DND-41 (cell line): ENCODE measurements at regions not wholly inside any gene's neighbourhood (a gene's known extent, or its start where the extent isn't known, plus 50 kb on each side); places are given as distances from the start of the nearest gene placed in this dataset.

Source experiments
- ATAC-seq: fragments of 200-7000 bp; cut with Tn5 transposase; 3 replicates; pipeline ENCODE4 v1.9.1; 2021; ENCODE audit warnings: low read depth; ENCODE audit not compliant: insufficient read depth
- DNase-seq: peaks from one replicate; pipeline ENCODE4 v3.0.0-alpha.2; 2020
- H2AFZ ChIP-seq: 2 replicates; pipeline ENCODE4 v1.6.0; 2012; ENCODE audit warnings: low read depth, low read length
- H3K27ac ChIP-seq: 2 replicates; pipeline ENCODE4 v1.5.1; 2012; ENCODE audit warnings: low read length, inconsistent platforms
- H3K27me3 ChIP-seq: fragments of 200-600 bp; sonication (generic); 2 replicates; pipeline ENCODE4 v1.6.0; 2012; ENCODE audit warnings: low read length, mild to moderate bottlenecking, inconsistent platforms; ENCODE audit not compliant: insufficient read depth, poor library complexity
- H3K36me3 ChIP-seq: 2 replicates; pipeline ENCODE4 v1.5.1; 2012; ENCODE audit warnings: low read length, inconsistent platforms; ENCODE audit not compliant: insufficient read depth
- H3K4me1 ChIP-seq: 2 replicates; pipeline ENCODE4 v1.5.1; 2012; ENCODE audit warnings: mild to moderate bottlenecking, low read length; ENCODE audit not compliant: insufficient read depth
- H3K4me2 ChIP-seq: 2 replicates; pipeline ENCODE4 v1.6.0; 2012; ENCODE audit warnings: mild to moderate bottlenecking, moderate library complexity, low read length, inconsistent platforms; ENCODE audit not compliant: insufficient read depth
- H3K4me3 ChIP-seq, 2 experiments: fragments of 200-600 bp in 1 of 2; shearing (Covaris generic) in 1 of 2; 2 replicates each; pipeline ENCODE4 v1.5.1; 2012 to 2016; ENCODE audit warnings: inconsistent platforms in 2 of 2, low read length in 2 of 2, mild to moderate bottlenecking in 2 of 2, low read depth in 1 of 2, moderate library complexity in 1 of 2
- H3K79me2 ChIP-seq: 2 replicates; pipeline ENCODE4 v1.6.0; 2012; ENCODE audit warnings: low read length, inconsistent platforms; ENCODE audit not compliant: insufficient read depth
- H3K9ac ChIP-seq: 2 replicates; pipeline ENCODE4 v1.6.0; 2012; ENCODE audit warnings: low read depth, mild to moderate bottlenecking, inconsistent platforms, low read length, moderate library complexity
- H3K9me3 ChIP-seq: 2 replicates; pipeline ENCODE4 v1.5.1; 2012; ENCODE audit warnings: low read length, moderate library complexity, mild to moderate bottlenecking, inconsistent platforms; ENCODE audit not compliant: insufficient read depth, severe bottlenecking
- H4K20me1 ChIP-seq: 2 replicates; pipeline ENCODE4 v1.6.0; 2012; ENCODE audit warnings: low read length; ENCODE audit not compliant: insufficient read depth
- CTCF ChIP-seq: IDR thresholded peaks from 2 replicates; pipeline ENCODE4 v1.5.1; 2012; ENCODE audit warnings: borderline replicate concordance, low read length, moderate library complexity, mild to moderate bottlenecking; ENCODE audit not compliant: poor library complexity, severe bottlenecking; ENCODE audit errors: extremely low read depth
- EZH2 ChIP-seq: IDR thresholded peaks from 3 replicates; pipeline ENCODE4 v1.6.1; 2012; ENCODE audit warnings: borderline replicate concordance, low read depth, mild to moderate bottlenecking, moderate library complexity, low read length, inconsistent platforms; ENCODE audit not compliant: severe bottlenecking

- Histone ChIP-seq H3K9ac (no peak overlapping the region), H3K4me3 (no peak overlapping the region)
- no peak for ATAC-seq
Measured at GRCh38 chr6:166824880-166825250, 131.5 kb downstream of the RNASET2 start.

GRCh38 chr6:166824146-166824879 is 132.0 kb downstream of the RNASET2 start:
- no peak for DNase-seq
- H2AFZ ChIP-seq, result no peak overlapping the region
- peaks cover 8% of the 10 kb centered on the region for H3K27me3 ChIP-seq
- TF ChIP-seq EZH2 (no peak), CTCF (no peak)
- H3K36me3 ChIP-seq, result no peaks in the 10 kb centered on the region
- H3K9ac ChIP-seq, result no peak overlapping the region
- no peaks in the 10 kb centered on the region for H3K79me2 ChIP-seq
- no peak overlapping the region for H3K4me3 ChIP-seq
- H3K9me3 ChIP-seq, result no peaks in the 10 kb centered on the region
- H3K27ac ChIP-seq, result no peak overlapping the region
- no peak overlapping the region for H3K4me2 ChIP-seq
- no peak for ATAC-seq
- H3K4me1 ChIP-seq, result no peaks in the 10 kb centered on the region
- no peaks in the 10 kb centered on the region; the same call in 1 of the 2 replicates for H4K20me1 ChIP-seq

More at GRCh38 chr6:166824880-166825250, 131.5 kb downstream of the RNASET2 start:
- H3K79me2 ChIP-seq, result no peaks in the 10 kb centered on the region
- DNase-seq, result no peak
- no peak overlapping the region for H3K27ac ChIP-seq
- H3K4me2 ChIP-seq, result no peak overlapping the region
- peaks cover 8% of the 10 kb centered on the region for H3K27me3 ChIP-seq
- no peaks in the 10 kb centered on the region for H3K4me1 ChIP-seq
- TF ChIP-seq CTCF, result no peak
- no peak for TF ChIP-seq EZH2
- no peaks in the 10 kb centered on the region; the same call in 1 of the 2 replicates for H4K20me1 ChIP-seq
- no peaks in the 10 kb centered on the region for H3K9me3 ChIP-seq
- no peaks in the 10 kb centered on the region for H3K36me3 ChIP-seq
- no peak overlapping the region for H2AFZ ChIP-seq

- Histone ChIP-seq H2AFZ (no peak overlapping the region), H3K27me3 (peaks cover 4% of the 10 kb centered on the region), H3K9ac (no peak overlapping the region), H4K20me1 (no peaks in the 10 kb centered on the region; the same call in 1 of the 2 replicates), H3K4me1 (no peaks in the 10 kb centered on the region), H3K36me3 (no peaks in the 10 kb centered on the region), H3K9me3 (no peaks in the 10 kb centered on the region), H3K27ac (no peak overlapping the region), H3K4me3 (no peak overlapping the region), H3K4me2 (no peak overlapping the region), H3K79me2 (no peaks in the 10 kb centered on the region)
- TF ChIP-seq EZH2 (no peak), CTCF (no peak)
- DNase-seq (no peak), ATAC-seq (no peak)
Measured at GRCh38 chr6:166822609-166823008, 133.7 kb downstream of the RNASET2 start.
